CD8-positive, alpha-beta memory T cell (primary cell): ENCODE measurements at regions not wholly inside any gene's neighbourhood (a gene's known extent, or its start where the extent isn't known, plus 50 kb on each side); places are given as distances from the start of the nearest gene placed in this dataset.

Source experiments
- CTCF ChIA-PET: fragments of 350-600 bp; sonication (Branson Sonifier 250); formaldehyde crosslinking; loops from one replicate; lab custom pipeline; 2021; ENCODE audit warnings: antibody characterized with exemption; lab: Charles Lee
- POLR2A ChIA-PET: fragments of 350-600 bp; sonication (Branson Sonifier 250); formaldehyde crosslinking; loops from one replicate; lab custom pipeline; 2021; ENCODE audit warnings: antibody characterized with exemption; lab: Charles Lee
- DNase-seq, 5 donors: peaks; one replicate each; pipeline versions ENCODE4 v3.0.0 to v3.0.0-alpha.2; 2020 to 2022; ENCODE audit warnings: mixed read lengths in 1 of 5
- H3K27ac ChIP-seq: one replicate; pipeline ENCODE4 v1.7.0; 2013; ENCODE audit warnings: low read depth, mild to moderate bottlenecking, low read length, moderate library complexity
- H3K27me3 ChIP-seq: 2 replicates; pipeline ENCODE4 v1.7.0; 2013; ENCODE audit warnings: low read length, mild to moderate bottlenecking; ENCODE audit not compliant: insufficient read depth, poor library complexity, severe bottlenecking
- H3K36me3 ChIP-seq: 2 replicates; pipeline ENCODE4 v1.7.0; 2013; ENCODE audit warnings: mild to moderate bottlenecking, low read length, moderate library complexity; ENCODE audit not compliant: insufficient read depth
- H3K4me1 ChIP-seq: 2 replicates; pipeline ENCODE4 v1.7.0; 2013; ENCODE audit warnings: mild to moderate bottlenecking, low read length, moderate library complexity; ENCODE audit not compliant: insufficient read depth
- H3K4me3 ChIP-seq: 2 replicates; pipeline ENCODE4 v1.7.0; 2013; ENCODE audit warnings: mild to moderate bottlenecking, low read length
- H3K9me3 ChIP-seq: 2 replicates; pipeline ENCODE4 v1.7.0; 2013; ENCODE audit warnings: mild to moderate bottlenecking, low read length
- H3K27ac Mint-ChIP-seq, 8 donors: one replicate each; pipeline ENCODE4 v1.8.0; 2020 to 2021; ENCODE audit warnings: mixed read lengths in 8 of 8, mild to moderate bottlenecking in 6 of 8, inconsistent platforms in 3 of 8, moderate library complexity in 3 of 8
- H3K27me3 Mint-ChIP-seq, 2 donors: one replicate each; pipeline ENCODE4 v1.8.0; 2020 to 2021; ENCODE audit warnings: mixed read lengths in 2 of 2, mild to moderate bottlenecking in 1 of 2, moderate library complexity in 1 of 2
- H3K36me3 Mint-ChIP-seq, 3 donors: one replicate each; pipeline ENCODE4 v1.8.0; 2020 to 2021; ENCODE audit warnings: mixed read lengths in 3 of 3, inconsistent platforms in 1 of 3, mild to moderate bottlenecking in 1 of 3
- H3K4me1 Mint-ChIP-seq, 3 donors: one replicate each; pipeline ENCODE4 v1.8.0; 2020 to 2021; ENCODE audit warnings: mixed read lengths in 3 of 3, inconsistent platforms in 1 of 3, mild to moderate bottlenecking in 1 of 3
- H3K4me3 Mint-ChIP-seq, 7 donors: one replicate each; pipeline ENCODE4 v1.8.0; 2020 to 2021; ENCODE audit warnings: mixed read lengths in 7 of 7, mild to moderate bottlenecking in 6 of 7, moderate library complexity in 4 of 7, inconsistent platforms in 2 of 7
- H3K9me3 Mint-ChIP-seq, 5 donors: one replicate each; pipeline ENCODE4 v1.8.0; 2020 to 2022; ENCODE audit warnings: mixed read lengths in 5 of 5, mild to moderate bottlenecking in 3 of 5, moderate library complexity in 2 of 5, inconsistent platforms in 1 of 5

DNA sequence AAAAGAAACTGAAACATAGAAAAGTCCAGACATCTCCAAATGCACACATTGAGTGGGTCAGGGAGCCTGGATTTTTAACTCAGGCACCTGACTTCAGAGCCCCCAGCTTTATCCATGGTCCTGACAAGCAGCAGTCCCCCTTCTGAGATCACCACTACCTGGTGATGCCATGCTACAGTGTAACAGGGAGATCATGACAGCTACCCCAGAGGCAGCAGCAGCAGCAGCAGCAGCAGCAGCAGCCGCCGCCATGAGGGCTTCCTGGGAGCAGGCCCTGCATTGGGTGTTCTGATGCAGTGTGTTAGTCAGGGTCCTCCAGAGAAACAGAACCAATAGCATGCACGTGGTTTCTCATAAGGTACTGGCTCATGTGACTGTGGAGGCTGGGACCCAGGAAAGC lies 198.6 kb upstream of the SALL1 start:
- H3K27me3 ChIP-seq: no peaks in the 10 kb centered on the region
- Mint-ChIP-seq H3K27ac (no peak overlapping the region), H3K36me3 (no peaks in the 10 kb centered on the region), H3K4me3 (no peak overlapping the region), H3K4me1 (no peaks in the 10 kb centered on the region), H3K9me3 (peaks cover 0 to 8% (median 1%) of the 10 kb centered on the region in 5 donors), H3K27me3 (no peaks in the 10 kb centered on the region)
- no peaks in the 10 kb centered on the region for H3K4me1 ChIP-seq
- no peak overlapping the region for H3K4me3 ChIP-seq
- H3K9me3 ChIP-seq: no peaks in the 10 kb centered on the region
- ChIA-PET CTCF (no interaction called here), POLR2A (no interaction called here)
- no peak for DNase-seq
- no peaks in the 10 kb centered on the region for H3K36me3 ChIP-seq
- H3K27ac ChIP-seq: no peak overlapping the region

DNA sequence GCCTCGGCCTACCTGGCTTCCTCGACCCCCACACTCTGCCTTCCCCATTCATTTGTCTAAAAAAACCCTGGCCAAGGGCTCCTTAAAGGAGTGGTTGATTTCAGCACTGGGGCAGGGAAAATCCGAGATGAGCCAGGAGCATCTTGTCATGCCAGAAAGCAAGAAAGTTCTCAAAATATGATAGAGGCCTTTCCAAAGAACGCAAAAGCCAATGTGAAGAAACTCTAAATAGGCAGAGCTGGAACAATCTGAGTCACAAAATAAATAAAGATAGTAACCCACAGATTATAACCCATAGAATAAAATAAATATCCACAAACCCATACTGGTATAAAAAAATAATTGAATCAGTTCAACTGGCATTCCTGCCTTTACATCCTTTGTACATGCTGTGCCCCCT lies 192.3 kb upstream of the SALL1 start:
- Histone ChIP-seq H3K36me3 (no peaks in the 10 kb centered on the region), H3K4me1 (no peaks in the 10 kb centered on the region), H3K9me3 (no peaks in the 10 kb centered on the region), H3K27me3 (no peaks in the 10 kb centered on the region), H3K4me3 (no peak overlapping the region), H3K27ac (no peak overlapping the region)
- POLR2A ChIA-PET: no interaction called here
- H3K27me3 Mint-ChIP-seq: no peaks in the 10 kb centered on the region
- no peak overlapping the region for H3K4me3 Mint-ChIP-seq
- H3K4me1 Mint-ChIP-seq: no peaks in the 10 kb centered on the region
- no peak overlapping the region for H3K27ac Mint-ChIP-seq
- no peak for DNase-seq
- CTCF ChIA-PET: no interaction called here
- no peaks in the 10 kb centered on the region for H3K36me3 Mint-ChIP-seq
- peaks cover 0 to 20% (median 6%) of the 10 kb centered on the region in 5 donors for H3K9me3 Mint-ChIP-seq

DNA sequence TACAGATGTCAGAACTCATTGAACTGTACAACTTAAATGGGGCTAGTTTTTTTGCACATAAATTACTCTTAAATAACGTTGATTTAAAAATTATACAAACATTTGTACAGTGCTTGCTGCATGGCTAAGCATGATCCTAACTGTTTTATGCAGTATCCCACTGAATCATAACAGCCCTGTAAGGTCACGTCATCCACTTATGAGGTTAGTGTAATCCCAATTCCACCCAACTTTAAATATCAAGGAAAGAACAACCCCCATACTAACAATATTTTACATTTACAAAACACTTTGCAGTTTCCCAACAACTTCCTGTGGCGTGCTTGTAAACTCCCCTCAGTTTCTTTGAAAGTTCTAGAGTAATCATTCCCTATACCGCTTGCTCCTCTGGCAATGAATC lies 190.1 kb upstream of the SALL1 start:
- no peaks in the 10 kb centered on the region for H3K4me1 ChIP-seq
- H3K36me3 Mint-ChIP-seq: no peaks in the 10 kb centered on the region
- no peak overlapping the region for H3K4me3 Mint-ChIP-seq

DNA sequence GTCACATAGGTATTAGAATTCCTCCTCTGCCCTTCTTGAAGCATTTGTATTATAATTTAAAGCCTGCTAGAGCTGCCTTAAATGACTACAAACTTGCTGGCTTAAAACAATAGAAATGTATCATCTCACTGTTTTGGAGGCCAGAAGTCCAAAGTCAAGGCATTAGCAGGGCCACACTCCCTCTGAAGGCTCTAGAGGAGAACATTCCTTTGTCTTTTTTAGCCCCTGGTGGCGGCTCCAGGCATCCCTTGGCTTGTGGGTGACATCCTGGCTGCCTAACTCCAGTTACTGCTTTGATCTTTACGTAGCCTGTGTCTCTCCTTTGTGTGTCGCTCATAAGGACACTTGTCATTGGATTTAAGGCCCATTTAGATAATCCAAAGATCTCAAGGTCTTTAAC lies 186.6 kb upstream of the SALL1 start:
- Mint-ChIP-seq H3K27me3 (no peaks in the 10 kb centered on the region), H3K4me3 (no peak overlapping the region), H3K4me1 (no peaks in the 10 kb centered on the region), H3K36me3 (no peaks in the 10 kb centered on the region), H3K27ac (no peak overlapping the region), H3K9me3 (peaks cover 7 to 14% (median 7%) of the 10 kb centered on the region in 5 donors)
- Histone ChIP-seq H3K9me3 (no peaks in the 10 kb centered on the region), H3K27me3 (no peaks in the 10 kb centered on the region), H3K4me1 (no peaks in the 10 kb centered on the region), H3K27ac (no peak overlapping the region), H3K4me3 (no peak overlapping the region), H3K36me3 (no peaks in the 10 kb centered on the region)
- DNase-seq: no peak
- CTCF ChIA-PET: no interaction called here
- POLR2A ChIA-PET: no interaction called here

More for the DNA sequence above, 190.1 kb upstream of the SALL1 start:
- H3K36me3 ChIP-seq: no peaks in the 10 kb centered on the region
- no peaks in the 10 kb centered on the region for H3K27me3 Mint-ChIP-seq
- no peak overlapping the region for H3K4me3 ChIP-seq
- DNase-seq: no peak
- H3K4me1 Mint-ChIP-seq: no peaks in the 10 kb centered on the region
- H3K9me3 ChIP-seq: no peaks in the 10 kb centered on the region
- H3K27ac ChIP-seq: no peak overlapping the region
- ChIA-PET CTCF (no interaction called here), POLR2A (no interaction called here)
- H3K27me3 ChIP-seq: no peaks in the 10 kb centered on the region
- no peak overlapping the region for H3K27ac Mint-ChIP-seq
- H3K9me3 Mint-ChIP-seq: peaks cover 5 to 24% (median 9%) of the 10 kb centered on the region in 5 donors

DNA sequence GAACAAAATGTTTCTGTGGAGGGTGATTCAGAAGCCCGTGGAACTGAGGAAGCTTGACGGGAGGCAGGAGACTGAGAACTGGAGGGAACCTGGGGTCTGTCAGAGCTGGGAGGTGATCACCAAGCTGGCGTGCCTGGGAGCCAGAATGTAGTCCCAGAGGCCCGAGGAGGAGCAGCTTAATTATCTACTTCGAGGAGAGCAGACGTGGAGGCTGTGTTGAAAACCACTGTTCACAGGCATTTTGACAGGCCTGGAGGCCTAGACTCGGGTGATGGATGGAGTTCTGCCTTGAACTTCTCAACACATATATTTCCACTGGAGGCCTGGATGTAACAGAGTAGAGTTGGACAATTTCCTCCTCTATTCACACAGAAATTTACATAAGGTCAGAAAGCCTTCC lies 177.7 kb upstream of the SALL1 start:
- Mint-ChIP-seq H3K4me1 (no peaks in the 10 kb centered on the region), H3K27ac (no peak overlapping the region), H3K27me3 (peaks cover 0 to 5% of the 10 kb centered on the region in 2 donors), H3K36me3 (peaks cover 0 to 2% (median 0%) of the 10 kb centered on the region in 3 donors), H3K9me3 (peaks cover 0 to 12% (median 5%) of the 10 kb centered on the region in 5 donors), H3K4me3 (no peak overlapping the region)
- CTCF ChIA-PET: no interaction called here
- no peak overlapping the region for H3K4me3 ChIP-seq
- no peaks in the 10 kb centered on the region for H3K36me3 ChIP-seq
- no peak overlapping the region for H3K27ac ChIP-seq
- H3K9me3 ChIP-seq: no peaks in the 10 kb centered on the region
- DNase-seq: no peak
- H3K4me1 ChIP-seq: no peaks in the 10 kb centered on the region
- POLR2A ChIA-PET: no interaction called here
- H3K27me3 ChIP-seq: no peaks in the 10 kb centered on the region

DNA sequence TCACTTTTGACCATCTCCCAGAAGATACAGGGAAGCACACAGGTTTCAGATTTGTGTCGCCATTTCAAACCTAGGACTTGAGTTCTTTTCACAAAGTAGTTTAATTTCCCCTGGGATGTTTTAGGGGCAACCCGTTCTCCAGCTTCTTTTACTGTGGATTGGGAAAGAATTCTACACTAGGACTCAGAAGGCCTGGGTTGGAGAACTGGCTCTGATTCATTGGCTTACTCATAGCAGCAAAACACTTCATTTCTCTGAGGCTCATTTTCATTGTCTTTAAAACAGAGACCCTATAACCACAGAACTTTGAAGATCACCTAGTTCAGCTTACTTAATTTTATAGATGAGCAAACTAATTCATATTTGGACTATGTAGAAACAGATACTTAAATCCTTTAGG lies 175.9 kb upstream of the SALL1 start:
- H3K27me3 Mint-ChIP-seq: peaks cover 0 to 5% of the 10 kb centered on the region in 2 donors
- Histone ChIP-seq H3K27ac (no peak overlapping the region), H3K4me3 (no peak overlapping the region), H3K4me1 (no peaks in the 10 kb centered on the region), H3K9me3 (no peaks in the 10 kb centered on the region), H3K36me3 (no peaks in the 10 kb centered on the region), H3K27me3 (no peaks in the 10 kb centered on the region)
- H3K4me3 Mint-ChIP-seq: no peak overlapping the region
- peaks cover 0 to 10% (median 5%) of the 10 kb centered on the region in 5 donors for H3K9me3 Mint-ChIP-seq
- DNase-seq: no peak
- peaks cover 0 to 2% (median 0%) of the 10 kb centered on the region in 3 donors for H3K36me3 Mint-ChIP-seq
- H3K27ac Mint-ChIP-seq: no peak overlapping the region
- POLR2A ChIA-PET: no interaction called here
- CTCF ChIA-PET: no interaction called here
- H3K4me1 Mint-ChIP-seq: no peaks in the 10 kb centered on the region

DNA sequence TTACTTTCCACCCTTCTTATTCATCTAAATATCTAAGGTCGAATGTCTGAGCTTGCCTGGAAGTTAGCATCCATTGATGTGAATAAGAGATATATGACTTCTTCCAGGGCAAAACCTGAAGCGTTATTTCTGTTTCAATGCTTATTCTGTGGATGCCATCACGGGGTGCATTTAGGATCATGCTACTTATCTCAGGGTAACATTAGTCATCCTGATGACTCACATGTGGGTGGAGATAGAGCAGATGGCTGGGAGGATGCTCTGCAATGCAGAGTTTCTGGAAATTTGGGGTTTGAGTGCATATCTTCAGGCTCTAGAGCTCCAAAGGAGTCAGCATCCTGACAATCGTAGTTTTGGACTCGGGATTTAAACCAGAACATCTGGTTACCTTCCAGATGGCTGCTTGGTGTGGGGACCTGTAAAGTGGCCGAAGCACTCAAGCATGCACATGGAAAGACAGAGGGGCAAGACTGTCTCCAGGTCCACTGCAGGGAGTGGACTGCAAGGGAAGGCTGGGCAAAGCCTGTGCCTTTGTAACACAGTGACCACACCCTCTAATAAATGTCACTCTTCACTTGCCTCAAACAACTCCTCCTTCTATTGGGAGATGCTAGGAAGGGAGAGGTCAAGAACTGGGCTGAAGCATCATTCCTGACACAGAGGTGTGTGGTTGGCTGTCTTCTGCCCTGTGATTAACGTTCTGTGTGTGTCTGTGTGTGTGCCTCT lies 175.2 kb upstream of the SALL1 start:
- Histone ChIP-seq H3K4me1 (no peaks in the 10 kb centered on the region), H3K27me3 (no peaks in the 10 kb centered on the region), H3K9me3 (no peaks in the 10 kb centered on the region), H3K36me3 (no peaks in the 10 kb centered on the region), H3K27ac (no peak overlapping the region), H3K4me3 (no peak overlapping the region)
- Mint-ChIP-seq H3K36me3 (peaks cover 0 to 2% (median 0%) of the 10 kb centered on the region in 3 donors), H3K4me1 (no peaks in the 10 kb centered on the region), H3K27me3 (peaks cover 0 to 6% of the 10 kb centered on the region in 2 donors), H3K4me3 (no peak overlapping the region), H3K9me3 (peaks cover 0 to 10% (median 7%) of the 10 kb centered on the region in 5 donors), H3K27ac (no peak overlapping the region)
- ChIA-PET POLR2A (no interaction called here), CTCF (no interaction called here)
- no peak for DNase-seq

DNA sequence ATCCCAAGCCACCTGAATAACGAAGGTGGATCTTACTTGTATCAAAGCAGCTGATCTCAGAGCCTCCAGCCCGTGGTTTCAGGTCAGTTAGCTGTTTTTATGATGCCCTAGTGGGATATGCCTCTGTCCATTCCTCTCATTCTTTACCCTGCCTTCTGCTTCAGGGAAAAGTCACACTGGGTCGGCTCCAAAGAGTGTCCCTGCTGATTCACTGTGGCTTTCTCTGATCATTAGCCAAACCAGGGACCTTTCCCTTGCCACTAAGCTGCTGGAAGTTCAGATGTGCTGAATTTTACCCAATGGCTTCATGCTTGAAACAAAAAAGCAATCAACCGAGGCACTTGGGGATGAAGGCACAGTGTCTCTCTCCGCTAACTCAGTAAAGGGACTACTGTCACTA lies 170.2 kb upstream of the SALL1 start:
- Histone ChIP-seq H3K36me3 (no peaks in the 10 kb centered on the region), H3K9me3 (no peaks in the 10 kb centered on the region), H3K27ac (no peak overlapping the region), H3K27me3 (no peaks in the 10 kb centered on the region), H3K4me1 (no peaks in the 10 kb centered on the region), H3K4me3 (no peak overlapping the region)
- no peaks in the 10 kb centered on the region for H3K4me1 Mint-ChIP-seq
- H3K27me3 Mint-ChIP-seq: peaks cover 0 to 4% of the 10 kb centered on the region in 2 donors
- H3K27ac Mint-ChIP-seq: no peak overlapping the region
- H3K36me3 Mint-ChIP-seq: peaks cover 0 to 2% (median 0%) of the 10 kb centered on the region in 3 donors
- peaks cover 0 to 7% (median 2%) of the 10 kb centered on the region in 5 donors for H3K9me3 Mint-ChIP-seq
- ChIA-PET CTCF (no interaction called here), POLR2A (no interaction called here)
- H3K4me3 Mint-ChIP-seq: no peak overlapping the region
- no peak for DNase-seq
